Karpas-422 (cell line): ENCODE measurements at regions not wholly inside any gene's neighbourhood (a gene's known extent, or its start where the extent isn't known, plus 50 kb on each side); places are given as distances from the start of the nearest gene placed in this dataset.

Experiments
- DNase-seq: peaks from one replicate; pipeline ENCODE4 v3.0.0-alpha.2; 2015
- H2AFZ ChIP-seq: fragments of 200-600 bp; sonication (generic); 2 replicates; pipeline ENCODE4 v1.6.1; 2014; ENCODE audit warnings: antibody characterized with exemption, low read length, mixed read lengths
- H3K27ac ChIP-seq: fragments of 200-600 bp; sonication (generic); 2 replicates; pipeline ENCODE4 v1.5.1; 2014; ENCODE audit warnings: mild to moderate bottlenecking, low read length, moderate library complexity
- H3K27me3 ChIP-seq: fragments of 200-600 bp; sonication (generic); 2 replicates; pipeline ENCODE4 v1.6.1; 2014; ENCODE audit warnings: low read length, mixed read lengths
- H3K36me3 ChIP-seq: fragments of 200-600 bp; sonication (generic); 2 replicates; pipeline ENCODE4 v1.6.1; 2014; ENCODE audit warnings: low read length, mixed read lengths; ENCODE audit not compliant: insufficient read depth
- H3K4me1 ChIP-seq: fragments of 200-600 bp; sonication (generic); 2 replicates; pipeline ENCODE4 v1.6.1; 2014; ENCODE audit warnings: mild to moderate bottlenecking, low read length, mixed read lengths
- H3K4me2 ChIP-seq: fragments of 200-600 bp; sonication (generic); 2 replicates; pipeline ENCODE4 v1.6.1; 2014; ENCODE audit warnings: low read length, low read depth, mild to moderate bottlenecking; ENCODE audit not compliant: poor library complexity, severe bottlenecking
- H3K4me3 ChIP-seq: fragments of 200-600 bp; sonication (generic); 2 replicates; pipeline ENCODE4 v1.5.1; 2014; ENCODE audit warnings: mild to moderate bottlenecking, antibody characterized with exemption, low read length, mixed read lengths
- H3K79me2 ChIP-seq: fragments of 200-600 bp; sonication (generic); 2 replicates; pipeline ENCODE4 v1.6.1; 2014; ENCODE audit warnings: mild to moderate bottlenecking, low read length, mixed read lengths
- H3K9ac ChIP-seq: fragments of 200-600 bp; sonication (generic); 2 replicates; pipeline ENCODE4 v1.6.0; 2014; ENCODE audit warnings: low read length
- H3K9me2 ChIP-seq: fragments of 200-600 bp; sonication (generic), shearing (Covaris generic); replicated peaks from 2 replicates; pipeline ENCODE4 v1.6.0; 2014; ENCODE audit warnings: mild to moderate bottlenecking, low read length, moderate library complexity; ENCODE audit not compliant: insufficient read depth
- H3K9me3 ChIP-seq: fragments of 300-700, 200-600 bp; sonication (generic); 2 replicates; pipeline ENCODE4 v1.6.1; 2014; ENCODE audit warnings: low read length, mixed read lengths
- H4K20me1 ChIP-seq: fragments of 200-600 bp; sonication (generic); 2 replicates; pipeline ENCODE4 v1.6.1; 2014; ENCODE audit warnings: mild to moderate bottlenecking, antibody characterized with exemption, low read length, low read depth; ENCODE audit not compliant: insufficient read depth

- Histone ChIP-seq H3K4me2 (no peak overlapping the region), H3K79me2 (no peaks in the 10 kb centered on the region), H3K9ac (no peak overlapping the region)
Measured at GRCh38 chr21:14720237-14720636, 174.1 kb upstream of the SAMSN1 start.

GRCh38 chr21:14718951-14719350, 172.8 kb upstream of the SAMSN1 start:
- no peak overlapping the region for H2AFZ ChIP-seq
- H3K9ac ChIP-seq, result no peak overlapping the region

More at GRCh38 chr21:14720237-14720636, 174.1 kb upstream of the SAMSN1 start:
- Histone ChIP-seq H3K36me3 (no peaks in the 10 kb centered on the region), H3K9me2 (no peaks in the 10 kb centered on the region), H3K4me1 (no peaks in the 10 kb centered on the region), H3K27me3 (no peaks in the 10 kb centered on the region), H2AFZ (no peak overlapping the region), H3K9me3 (peaks cover 6% of the 10 kb centered on the region; the same call in 1 of the 2 replicates), H3K27ac (no peak overlapping the region), H4K20me1 (no peaks in the 10 kb centered on the region), H3K4me3 (no peak overlapping the region)
- DNase-seq, result no peak

GRCh38 chr21:14716761-14717396, 170.8 kb upstream of the SAMSN1 start:
- Histone ChIP-seq H3K27ac (no peak overlapping the region), H3K27me3 (no peaks in the 10 kb centered on the region), H3K9me2 (no peaks in the 10 kb centered on the region), H3K4me2 (no peak overlapping the region), H3K79me2 (no peaks in the 10 kb centered on the region), H3K4me1 (no peaks in the 10 kb centered on the region), H3K4me3 (no peak overlapping the region), H2AFZ (no peak overlapping the region), H3K9me3 (peaks cover 3% of the 10 kb centered on the region; the same call in 1 of the 2 replicates), H4K20me1 (no peaks in the 10 kb centered on the region), H3K9ac (no peak overlapping the region), H3K36me3 (no peaks in the 10 kb centered on the region)
- DNase-seq, result no peak

More at GRCh38 chr21:14718951-14719350, 172.8 kb upstream of the SAMSN1 start:
- Histone ChIP-seq H3K9me2 (no peaks in the 10 kb centered on the region), H3K9me3 (peaks cover 3% of the 10 kb centered on the region; the same call in 1 of the 2 replicates), H3K4me1 (no peaks in the 10 kb centered on the region), H3K4me3 (no peak overlapping the region), H3K79me2 (no peaks in the 10 kb centered on the region), H4K20me1 (no peaks in the 10 kb centered on the region), H3K4me2 (no peak overlapping the region), H3K36me3 (no peaks in the 10 kb centered on the region), H3K27ac (no peak overlapping the region), H3K27me3 (no peaks in the 10 kb centered on the region)
- no peak for DNase-seq

GRCh38 chr21:14713109-14713508, 167.0 kb upstream of the SAMSN1 start:
- no peaks in the 10 kb centered on the region for H3K27me3 ChIP-seq
- H2AFZ ChIP-seq, result no peak overlapping the region
- no peak for DNase-seq
- H3K9me2 ChIP-seq, result no peaks in the 10 kb centered on the region
- no peak overlapping the region for H3K4me2 ChIP-seq
- H3K36me3 ChIP-seq, result no peaks in the 10 kb centered on the region
- no peaks in the 10 kb centered on the region for H3K4me1 ChIP-seq
- H3K79me2 ChIP-seq, result no peaks in the 10 kb centered on the region
- H4K20me1 ChIP-seq, result no peaks in the 10 kb centered on the region
- H3K27ac ChIP-seq, result no peak overlapping the region
- H3K9ac ChIP-seq, result no peak overlapping the region
- no peak overlapping the region for H3K4me3 ChIP-seq
- peaks cover 3% of the 10 kb centered on the region; the same call in 1 of the 2 replicates for H3K9me3 ChIP-seq

- Histone ChIP-seq H3K9me3 (peaks cover 3% of the 10 kb centered on the region; the same call in 1 of the 2 replicates), H3K4me1 (no peaks in the 10 kb centered on the region), H3K27me3 (no peaks in the 10 kb centered on the region), H3K27ac (no peak overlapping the region), H3K4me3 (no peak overlapping the region), H4K20me1 (no peaks in the 10 kb centered on the region), H2AFZ (no peak overlapping the region), H3K9me2 (no peaks in the 10 kb centered on the region), H3K4me2 (no peak overlapping the region), H3K9ac (no peak overlapping the region), H3K79me2 (no peaks in the 10 kb centered on the region), H3K36me3 (no peaks in the 10 kb centered on the region)
- DNase-seq, result no peak
Measured at GRCh38 chr21:14712121-14712715, 166.1 kb upstream of the SAMSN1 start.

- Histone ChIP-seq H3K4me1 (no peaks in the 10 kb centered on the region), H3K79me2 (no peaks in the 10 kb centered on the region), H3K27me3 (no peaks in the 10 kb centered on the region), H3K9me2 (no peaks in the 10 kb centered on the region), H2AFZ (no peak overlapping the region), H4K20me1 (no peaks in the 10 kb centered on the region), H3K9me3 (peaks cover 3% of the 10 kb centered on the region; the same call in 1 of the 2 replicates), H3K36me3 (no peaks in the 10 kb centered on the region), H3K4me3 (no peak overlapping the region), H3K9ac (no peak overlapping the region), H3K27ac (no peak overlapping the region), H3K4me2 (no peak overlapping the region)
- no peak for DNase-seq
Measured at GRCh38 chr21:14711287-14711686, 165.2 kb upstream of the SAMSN1 start.

GRCh38 chr21:14707511-14708020, 161.5 kb upstream of the SAMSN1 start:
- no peak overlapping the region for H3K4me3 ChIP-seq
- H3K27me3 ChIP-seq, result no peaks in the 10 kb centered on the region
- H3K79me2 ChIP-seq, result no peaks in the 10 kb centered on the region
- H3K36me3 ChIP-seq, result no peaks in the 10 kb centered on the region
- H4K20me1 ChIP-seq, result no peaks in the 10 kb centered on the region
- no peak for DNase-seq
- peaks cover 3% of the 10 kb centered on the region; the same call in 1 of the 2 replicates for H3K9me3 ChIP-seq
- H3K4me1 ChIP-seq, result no peaks in the 10 kb centered on the region
- no peak overlapping the region for H3K4me2 ChIP-seq
- no peak overlapping the region for H2AFZ ChIP-seq
- no peak overlapping the region for H3K9ac ChIP-seq
- no peak overlapping the region for H3K27ac ChIP-seq
- H3K9me2 ChIP-seq, result no peaks in the 10 kb centered on the region

GRCh38 chr21:14706712-14707510, 160.8 kb upstream of the SAMSN1 start:
- no peak overlapping the region for H2AFZ ChIP-seq
- no peaks in the 10 kb centered on the region for H3K27me3 ChIP-seq
- no peak overlapping the region for H3K4me2 ChIP-seq
- DNase-seq, result no peak
- no peaks in the 10 kb centered on the region for H3K36me3 ChIP-seq
- H3K4me3 ChIP-seq, result no peak overlapping the region
- H3K79me2 ChIP-seq, result no peaks in the 10 kb centered on the region
- no peaks in the 10 kb centered on the region for H3K4me1 ChIP-seq
- H3K9me3 ChIP-seq, result peaks cover 3% of the 10 kb centered on the region; the same call in 1 of the 2 replicates
- H4K20me1 ChIP-seq, result no peaks in the 10 kb centered on the region
- no peak overlapping the region for H3K27ac ChIP-seq
- H3K9me2 ChIP-seq, result no peaks in the 10 kb centered on the region
- no peak overlapping the region for H3K9ac ChIP-seq
